Fibroblast of lung (primary cell): ENCODE measurements at regions not wholly inside any gene's neighbourhood (a gene's known extent, or its start where the extent isn't known, plus 50 kb on each side); places are given as distances from the start of the nearest gene placed in this dataset.
A peak's percentile ranks its signal among the peaks of the same experiment; 100 is the strongest.

Source experiments
- DNase-seq, 2 donors: peaks; one replicate each; pipeline versions ENCODE4 v3.0.0 to v3.0.0-alpha.2; 2010; ENCODE audit warnings: low read depth in 2 of 2
- H2AFZ ChIP-seq: 2 replicates; pipeline ENCODE4 v1.5.1; 2012; ENCODE audit warnings: low read length, control low read depth, inconsistent platforms
- H3K27ac ChIP-seq: 2 replicates; pipeline ENCODE4 v1.5.1; 2011; ENCODE audit warnings: low read length, control low read depth; ENCODE audit not compliant: insufficient read depth
- H3K27me3 ChIP-seq: 2 replicates; pipeline ENCODE4 v1.5.1; 2011; ENCODE audit warnings: mild to moderate bottlenecking, low read length; ENCODE audit not compliant: control insufficient read depth, insufficient read depth
- H3K36me3 ChIP-seq: 2 replicates; pipeline ENCODE4 v1.5.1; 2011; ENCODE audit warnings: low read length; ENCODE audit not compliant: control insufficient read depth, insufficient read depth
- H3K4me1 ChIP-seq: 2 replicates; pipeline ENCODE4 v1.5.1; 2011; ENCODE audit warnings: low read length; ENCODE audit not compliant: control insufficient read depth, insufficient read depth; ENCODE audit errors: extremely low read depth
- H3K4me2 ChIP-seq: 2 replicates; pipeline ENCODE4 v1.5.1; 2011; ENCODE audit warnings: low read length, control low read depth; ENCODE audit not compliant: insufficient read depth; ENCODE audit errors: extremely low read depth
- H3K4me3 ChIP-seq, 4 experiments: fragments of 200-600 bp in 1 of 4; sonication (generic) in 1 of 4; replicated peaks in 1 of 4; 2 replicates each; pipeline ENCODE4 v1.5.1; 2011 to 2016; ENCODE audit warnings: low read length in 4 of 4, low read depth in 3 of 4, mild to moderate bottlenecking in 3 of 4, control low read depth in 2 of 4, inconsistent platforms in 1 of 4, mixed read lengths in 1 of 4; ENCODE audit not compliant: insufficient read depth in 1 of 4; ENCODE audit errors: control extremely low read depth in 1 of 4
- H3K79me2 ChIP-seq: 2 replicates; pipeline ENCODE4 v1.5.1; 2012; ENCODE audit warnings: mild to moderate bottlenecking, low read length, inconsistent platforms; ENCODE audit not compliant: control insufficient read depth, insufficient read depth
- H3K9ac ChIP-seq: 2 replicates; pipeline ENCODE4 v1.5.1; 2011; ENCODE audit warnings: mild to moderate bottlenecking, low read length, control low read depth; ENCODE audit not compliant: insufficient read depth
- H3K9me3 ChIP-seq: 2 replicates; pipeline ENCODE4 v1.5.1; 2012; ENCODE audit warnings: low read depth, low read length; ENCODE audit not compliant: control insufficient read depth, insufficient read depth
- H4K20me1 ChIP-seq: 2 replicates; pipeline ENCODE4 v1.5.1; 2011; ENCODE audit warnings: low read length; ENCODE audit not compliant: control insufficient read depth, insufficient read depth; ENCODE audit errors: extremely low read depth
- CTCF ChIP-seq, 2 donors: IDR thresholded peaks in 1 of 2; conservative IDR thresholded peaks in 1 of 2; 1 replicate in 1 of 2; 2 replicates in 1 of 2; pipeline ENCODE4 v1.5.1; 2011 to 2012; ENCODE audit warnings: low read length in 2 of 2, control low read depth in 1 of 2, inconsistent platforms in 1 of 2, low read depth in 1 of 2, mild to moderate bottlenecking in 1 of 2
- EZH2 ChIP-seq: IDR thresholded peaks from 2 replicates; pipeline ENCODE4 v1.5.1; 2012; ENCODE audit warnings: low read length, control low read depth, mild to moderate bottlenecking; ENCODE audit errors: missing control alignments

- Histone ChIP-seq H3K27me3 (no peaks in the 10 kb centered on the region), H3K27ac (no peak overlapping the region), H2AFZ (no peak overlapping the region), H3K9ac (no peak overlapping the region), H3K4me3 (no peak overlapping the region), H3K4me1 (no peaks in the 10 kb centered on the region), H3K9me3 (no peaks in the 10 kb centered on the region), H3K4me2 (no peak overlapping the region), H3K79me2 (no peaks in the 10 kb centered on the region), H4K20me1 (no peaks in the 10 kb centered on the region), H3K36me3 (no peaks in the 10 kb centered on the region)
- no peak for DNase-seq
- TF ChIP-seq CTCF (conservative IDR thresholded peaks at IDR 0.05 in 1 of 2, IDR thresholded peaks at IDR 0.05 in 1 of 2; ENCODE audit: low read depth in 1 of 2, low read length in 2 of 2) (no peak), EZH2 (no peak)
Measured at GRCh38 chr6:125469915-125470314, 168.1 kb upstream of the HDDC2 start.

- Histone ChIP-seq H3K4me2 (no peak overlapping the region), H3K27me3 (no peaks in the 10 kb centered on the region), H3K9ac (no peak overlapping the region), H3K4me3 (no peak overlapping the region), H4K20me1 (no peaks in the 10 kb centered on the region), H3K36me3 (no peaks in the 10 kb centered on the region), H3K27ac (no peak overlapping the region), H3K4me1 (no peaks in the 10 kb centered on the region), H3K79me2 (no peaks in the 10 kb centered on the region), H2AFZ (no peak overlapping the region), H3K9me3 (no peaks in the 10 kb centered on the region)
- no peak for TF ChIP-seq EZH2
- no peak for TF ChIP-seq CTCF (conservative IDR thresholded peaks at IDR 0.05 in 1 of 2, IDR thresholded peaks at IDR 0.05 in 1 of 2; ENCODE audit: low read depth in 1 of 2, low read length in 2 of 2)
- peak in 1 of 2 donors; percentile 9 for DNase-seq
Measured at GRCh38 chr6:125471667-125472066, 169.9 kb upstream of the HDDC2 start.

GRCh38 chr6:125474061-125474460 lies 172.3 kb upstream of the HDDC2 start:
- no peak overlapping the region for H3K9ac ChIP-seq
- H3K9me3 ChIP-seq: no peaks in the 10 kb centered on the region
- DNase-seq: no peak
- H3K27ac ChIP-seq: no peak overlapping the region
- H3K4me3 ChIP-seq: no peak overlapping the region
- no peak overlapping the region for H3K4me2 ChIP-seq
- no peaks in the 10 kb centered on the region for H3K79me2 ChIP-seq
- no peak for TF ChIP-seq CTCF (conservative IDR thresholded peaks at IDR 0.05 in 1 of 2, IDR thresholded peaks at IDR 0.05 in 1 of 2; ENCODE audit: low read depth in 1 of 2, low read length in 2 of 2)
- no peak for TF ChIP-seq EZH2
- no peak overlapping the region for H2AFZ ChIP-seq
- H3K4me1 ChIP-seq: no peaks in the 10 kb centered on the region
- H3K27me3 ChIP-seq: no peaks in the 10 kb centered on the region
- no peaks in the 10 kb centered on the region for H4K20me1 ChIP-seq
- H3K36me3 ChIP-seq: no peaks in the 10 kb centered on the region
